ENCODE measurements at regions not wholly inside any gene's neighbourhood (a gene's known extent, or its start where the extent isn't known, plus 50 kb on each side); places are given as distances from the start of the nearest gene placed in this dataset.

- H3K4me1 ChIP-seq: no peaks in the 10 kb centered on the region
- no peaks in the 10 kb centered on the region for H3K27me3 ChIP-seq (ENCODE audit: insufficient read depth in 3 of 3, low read length in 2 of 3)
- no peaks in the 10 kb centered on the region for H3K9me3 ChIP-seq
- 51 to 66% (median 57%) methylated on average over 3 of the region's 3 CpGs for WGBS, 3 donors
- DNase-seq: no peak
- H3K36me3 ChIP-seq (ENCODE audit: insufficient read depth in 1 of 2, low read depth in 1 of 2): no peaks in the 10 kb centered on the region
- H3K27ac ChIP-seq: no peak overlapping the region
- ATAC-seq: no peak
- H3K4me3 ChIP-seq: no peak overlapping the region
- TF ChIP-seq CTCF (IDR thresholded peaks at IDR 0.05): no peak
- intact Hi-C loops (cut with DNase I): no loop called here
Observed at GRCh38 chr2:23069923-23070322, 315.1 kb upstream of the KLHL29 start.

GRCh38 chr2:23073056-23073455, 311.9 kb upstream of the KLHL29 start:
- TF ChIP-seq CTCF (IDR thresholded peaks at IDR 0.05): no peak
- H3K36me3 ChIP-seq (ENCODE audit: insufficient read depth in 1 of 2, low read depth in 1 of 2): no peaks in the 10 kb centered on the region
- DNase-seq: no peak
- H3K27me3 ChIP-seq (ENCODE audit: insufficient read depth in 3 of 3, low read length in 2 of 3): no peaks in the 10 kb centered on the region
- intact Hi-C loops (cut with DNase I): no loop called here
- H3K4me3 ChIP-seq: no peak overlapping the region
- no peaks in the 10 kb centered on the region for H3K4me1 ChIP-seq
- no peaks in the 10 kb centered on the region for H3K9me3 ChIP-seq
- H3K27ac ChIP-seq: no peak overlapping the region
- ATAC-seq: no peak

- no peaks in the 10 kb centered on the region for H3K27me3 ChIP-seq (ENCODE audit: insufficient read depth in 3 of 3, low read length in 2 of 3)
- TF ChIP-seq CTCF (IDR thresholded peaks at IDR 0.05): no peak
- WGBS, 3 donors: 38 to 47% (median 44%) methylated on average over 2 of the region's 2 CpGs
Observed at GRCh38 chr2:23073671-23074070, 311.3 kb upstream of the KLHL29 start.

GRCh38 chr2:23077596-23077995, 307.4 kb upstream of the KLHL29 start:
- TF ChIP-seq CTCF (IDR thresholded peaks at IDR 0.05): no peak
- WGBS, 3 donors: 63 to 68% (median 64%) methylated on average over 4 of the region's 4 CpGs
- intact Hi-C loops (cut with DNase I): no loop called here

More at GRCh38 chr2:23073671-23074070, 311.3 kb upstream of the KLHL29 start:
- DNase-seq (no peak), ATAC-seq (no peak)
- intact Hi-C loops (cut with DNase I): no loop called here
- H3K27ac ChIP-seq: no peak overlapping the region
- H3K9me3 ChIP-seq: no peaks in the 10 kb centered on the region
- no peak overlapping the region for H3K4me3 ChIP-seq
- no peaks in the 10 kb centered on the region for H3K4me1 ChIP-seq
- no peaks in the 10 kb centered on the region for H3K36me3 ChIP-seq (ENCODE audit: insufficient read depth in 1 of 2, low read depth in 1 of 2)

GRCh38 chr2:23078784-23079434, 306.1 kb upstream of the KLHL29 start:
- ATAC-seq (no peak), DNase-seq (no peak)
- no peaks in the 10 kb centered on the region for H3K27me3 ChIP-seq (ENCODE audit: insufficient read depth in 3 of 3, low read length in 2 of 3)
- no peaks in the 10 kb centered on the region for H3K4me1 ChIP-seq
- intact Hi-C loops (cut with DNase I): no loop called here
- H3K9me3 ChIP-seq: no peaks in the 10 kb centered on the region
- H3K36me3 ChIP-seq (ENCODE audit: insufficient read depth in 1 of 2, low read depth in 1 of 2): no peaks in the 10 kb centered on the region
- 51 to 59% (median 59%) methylated on average over 4 of the region's 4 CpGs for WGBS, 3 donors
- no peak for TF ChIP-seq CTCF (IDR thresholded peaks at IDR 0.05)
- no peak overlapping the region for H3K27ac ChIP-seq
- no peak overlapping the region for H3K4me3 ChIP-seq

More at GRCh38 chr2:23077596-23077995, 307.4 kb upstream of the KLHL29 start:
- ATAC-seq (no peak), DNase-seq (no peak)
- H3K27ac ChIP-seq: no peak overlapping the region
- no peaks in the 10 kb centered on the region for H3K4me1 ChIP-seq
- no peak overlapping the region for H3K4me3 ChIP-seq
- H3K36me3 ChIP-seq (ENCODE audit: insufficient read depth in 1 of 2, low read depth in 1 of 2): no peaks in the 10 kb centered on the region
- no peaks in the 10 kb centered on the region for H3K9me3 ChIP-seq
- no peaks in the 10 kb centered on the region for H3K27me3 ChIP-seq (ENCODE audit: insufficient read depth in 3 of 3, low read length in 2 of 3)

Measured in psoas muscle (tissue), 7 donors.